LNCaP clone FGC (cell line): ENCODE measurements at regions not wholly inside any gene's neighbourhood (a gene's known extent, or its start where the extent isn't known, plus 50 kb on each side); places are given as distances from the start of the nearest gene placed in this dataset.

Experiments used
- DNase-seq: peaks from one replicate; pipeline ENCODE4 v3.0.0-alpha.2; 2011; ENCODE audit warnings: low read depth
- H3K4me3 ChIP-seq: 2 replicates; pipeline ENCODE4 v1.5.1; 2011; ENCODE audit warnings: mild to moderate bottlenecking, low read depth, low read length, control low read depth
- CTCF ChIP-seq: IDR thresholded peaks from 2 replicates; pipeline ENCODE4 v1.5.1; 2012; ENCODE audit warnings: mild to moderate bottlenecking; ENCODE audit not compliant: control insufficient read depth, insufficient read depth; ENCODE audit errors: extremely low read depth

GRCh38 chrX:106404512-106404911 lies 207.3 kb upstream of the RADX start:
- TF ChIP-seq CTCF: peak; percentile 48
- H3K4me3 ChIP-seq: no peak overlapping the region
- DNase-seq: no peak

GRCh38 chrX:106415276-106415895 lies 196.4 kb upstream of the RADX start:
- DNase-seq: no peak
- TF ChIP-seq CTCF: peak; percentile 48
- no peak overlapping the region for H3K4me3 ChIP-seq

GRCh38 chrX:106436691-106437090 lies 175.1 kb upstream of the RADX start:
- TF ChIP-seq CTCF: no peak
- no peak for DNase-seq
- no peak overlapping the region for H3K4me3 ChIP-seq

GRCh38 chrX:106437407-106437806 lies 174.4 kb upstream of the RADX start:
- no peak for DNase-seq
- no peak overlapping the region for H3K4me3 ChIP-seq
- no peak for TF ChIP-seq CTCF

GRCh38 chrX:106450405-106450804 lies 161.4 kb upstream of the RADX start:
- TF ChIP-seq CTCF: no peak
- H3K4me3 ChIP-seq: no peak overlapping the region
- no peak for DNase-seq

- H3K4me3 ChIP-seq: no peak overlapping the region
- no peak for TF ChIP-seq CTCF
- DNase-seq: no peak
These were observed 159.8 kb upstream of the RADX start for GRCh38 chrX:106451933-106452332.

- no peak for DNase-seq
- TF ChIP-seq CTCF: no peak
These were observed 156.8 kb upstream of the RADX start for GRCh38 chrX:106454991-106455390.

More at GRCh38 chrX:106454991-106455390, 156.8 kb upstream of the RADX start:
- H3K4me3 ChIP-seq: no peak overlapping the region
